HepG2 (cell line): ENCODE measurements at regions not wholly inside any gene's neighbourhood (a gene's known extent, or its start where the extent isn't known, plus 50 kb on each side); places are given as distances from the start of the nearest gene placed in this dataset.

ENCODE experiments used
- ATAC-seq: fragments of 200-7000 bp; cut with Tn5 transposase; 3 replicates; pipeline ENCODE4 v1.9.1; 2020; ENCODE audit warnings: mild to moderate bottlenecking, moderate library complexity
- BruUV-seq: library from RNA; stranded (reverse); fragments of 400-500 nt; replicated peaks from 2 replicates; lab custom pipeline; 2021; lab: Mats Ljungman, UMichigan
- CTCF ChIA-PET: fragments of 300-600 bp; formaldehyde crosslinking; extraction: SDS; loops from one replicate; lab custom pipeline; 2021; ENCODE audit warnings: low total read pairs, inconsistent platforms, low intra/inter-chr PET ratio; lab: Yijun Ruan, JAX
- POLR2A ChIA-PET: fragments of 350-600 bp; sonication (Branson Sonifier 250); formaldehyde crosslinking; loops from one replicate; lab custom pipeline; 2020; ENCODE audit warnings: antibody characterized with exemption, inconsistent platforms; lab: Yijun Ruan, JAX
- DNase-seq: peaks from one replicate; pipeline ENCODE4 v3.0.0-alpha.2; 2015; ENCODE audit warnings: low spot score
- FAIRE-seq: peaks from 3 replicates; lab custom pipeline; 2011; peaks lifted over from hg19 to GRCh38; lab: Jason Lieb, UNC
- H2AFZ ChIP-seq: one replicate; pipeline ENCODE4 v1.6.1; 2011; ENCODE audit warnings: low read length, inconsistent platforms
- H3K27ac ChIP-seq: fragments of 300-600 bp; 3 replicates; pipeline ENCODE4 v1.8.0; 2011; ENCODE audit warnings: mixed run types, mild to moderate bottlenecking, mixed read lengths, low read length, inconsistent platforms; ENCODE audit not compliant: insufficient read depth; ENCODE audit errors: extremely low read length
- H3K27me3 ChIP-seq, 2 experiments: fragments of 200-600 bp in 1 of 2; 2 replicates in 1 of 2; 3 replicates in 1 of 2; pipeline versions ENCODE4 v1.6.0 to v1.8.0; 2011; ENCODE audit warnings: low read length in 2 of 2, mild to moderate bottlenecking in 2 of 2, moderate library complexity in 2 of 2, inconsistent platforms in 1 of 2; ENCODE audit not compliant: insufficient read depth in 2 of 2, control insufficient read depth in 1 of 2
- H3K36me3 ChIP-seq, 2 experiments: fragments of 200-600 bp in 1 of 2; replicated peaks in 1 of 2; 2 replicates in 1 of 2; 3 replicates in 1 of 2; pipeline versions ENCODE4 v1.5.1 to v1.8.0; 2011; ENCODE audit warnings: low read length in 2 of 2, inconsistent platforms in 1 of 2; ENCODE audit not compliant: insufficient read depth in 2 of 2, control insufficient read depth in 1 of 2
- H3K4me1 ChIP-seq: 2 replicates; pipeline ENCODE4 v1.5.1; 2012; ENCODE audit warnings: low read length, inconsistent platforms; ENCODE audit not compliant: insufficient read depth
- H3K4me2 ChIP-seq: 2 replicates; pipeline ENCODE4 v1.6.0; 2011; ENCODE audit warnings: low read depth, low read length, inconsistent platforms
- H3K4me3 ChIP-seq, 3 experiments: fragments of 200-600 bp in 1 of 3; sonication (generic), shearing (Covaris generic) in 1 of 3; replicated peaks in 1 of 3; 2 replicates each; pipeline ENCODE4 v1.5.1; 2011 to 2016; ENCODE audit warnings: low read length in 3 of 3, inconsistent platforms in 2 of 3, low read depth in 2 of 3, mild to moderate bottlenecking in 2 of 3, control low read depth in 1 of 3, mixed read lengths in 1 of 3; ENCODE audit not compliant: insufficient read depth in 1 of 3
- H3K79me2 ChIP-seq: one replicate; pipeline ENCODE4 v1.6.1; 2011; ENCODE audit warnings: low read length, inconsistent platforms; ENCODE audit not compliant: insufficient read depth
- H3K9ac ChIP-seq: 2 replicates; pipeline ENCODE4 v1.6.0; 2011; ENCODE audit warnings: mild to moderate bottlenecking, low read depth, low read length, inconsistent platforms; ENCODE audit not compliant: insufficient read depth
- H3K9me3 ChIP-seq: 2 replicates; pipeline ENCODE4 v1.5.1; 2012; ENCODE audit warnings: mild to moderate bottlenecking, low read length
- H4K20me1 ChIP-seq: 2 replicates; pipeline ENCODE4 v1.6.0; 2011; ENCODE audit warnings: inconsistent platforms, mild to moderate bottlenecking, low read length, moderate library complexity; ENCODE audit not compliant: insufficient read depth
- AKAP8 ChIP-seq: sonication (generic); formaldehyde crosslinking; IDR thresholded peaks from 2 replicates; pipeline ENCODE4 v1.5.1; 2020; ENCODE audit warnings: mild to moderate bottlenecking, missing genetic modification reagents
- BHLHE40 ChIP-seq: IDR thresholded peaks from 2 replicates; pipeline ENCODE4 v1.6.1; 2011; ENCODE audit warnings: low read length, improper control_type of control experiment
- HDAC1 ChIP-seq: sonication (generic); formaldehyde crosslinking; IDR thresholded peaks from 2 replicates; pipeline ENCODE4 v1.5.1; 2020; ENCODE audit warnings: mild to moderate bottlenecking, missing genetic modification reagents
- IRF2 ChIP-seq: IDR thresholded peaks from 2 replicates; pipeline ENCODE4 v1.6.1; 2018; ENCODE audit warnings: missing genetic modification reagents, missing compliant biosample characterization
- KDM3A ChIP-seq: IDR thresholded peaks from 2 replicates; pipeline ENCODE4 v1.6.1; 2018; ENCODE audit warnings: low read depth, missing compliant biosample characterization
- STAT5B ChIP-seq: sonication (generic); formaldehyde crosslinking; IDR thresholded peaks from 2 replicates; pipeline ENCODE4 v1.4.0; 2020; ENCODE audit warnings: missing genetic modification reagents
- ZNF280D ChIP-seq: sonication (generic); formaldehyde crosslinking; IDR thresholded peaks from 2 replicates; pipeline ENCODE4 v1.5.1; 2020; ENCODE audit warnings: mild to moderate bottlenecking, missing genetic modification reagents
- ZNF337 ChIP-seq: sonication (generic); formaldehyde crosslinking; IDR thresholded peaks from 2 replicates; pipeline ENCODE4 v1.5.1; 2020; ENCODE audit warnings: missing genetic modification reagents, low read depth, mild to moderate bottlenecking, borderline replicate concordance
- ZNF451 ChIP-seq: sonication (generic); formaldehyde crosslinking; IDR thresholded peaks from 2 replicates; pipeline ENCODE4 v1.5.0; 2020; ENCODE audit warnings: mild to moderate bottlenecking, missing genetic modification reagents
- WGBS: methylation state at CpG from one replicate; pipeline ENCODE4 v1.1.6; 2017; ENCODE audit warnings: low lambda C conversion rate; 5-methylcytosine and 5-hydroxymethylcytosine counted together
- in situ Hi-C: cut with HindIII; loops from 2 replicates; pipeline ENCODE4 v1.10.0; 2017; ENCODE audit warnings: low pct_unique_long_range_greater_than_20kb; ENCODE audit not compliant: extremely low pct_ligation_motif_present
- intact Hi-C: fragments of 100-400 bp; cut with micrococcal nuclease; formaldehyde crosslinking; loops from one replicate; pipeline ENCODE4 v1.10.0; 2022; ENCODE audit not compliant: unreplicated experiment

- POLR2A ChIA-PET, result no interaction called here
- ATAC-seq, result no peak
Observed at GRCh38 chr6:66096679-66097078, 389.7 kb upstream of the EYS start.

More at GRCh38 chr6:66096679-66097078, 389.7 kb upstream of the EYS start:
- Histone ChIP-seq H3K4me3 (no peak overlapping the region), H3K4me1 (no peaks in the 10 kb centered on the region), H3K9me3 (peaks cover 13% of the 10 kb centered on the region), H4K20me1 (no peaks in the 10 kb centered on the region), H3K27ac (no peak overlapping the region), H3K9ac (no peak overlapping the region), H3K4me2 (no peak overlapping the region), H3K79me2 (no peaks in the 10 kb centered on the region), H3K27me3 (no peaks in the 10 kb centered on the region), H2AFZ (no peak overlapping the region), H3K36me3 (no peaks in the 10 kb centered on the region)
- intact Hi-C loops, result no loop called here
- CTCF ChIA-PET, result no interaction called here
- no TSS peak for BruUV-seq
- TF ChIP-seq ZNF280D (CRISPR knock-in tag) (no peak), ZNF337 (CRISPR knock-in tag) (no peak), HDAC1 (CRISPR knock-in tag) (no peak), BHLHE40 (no peak), STAT5B (no peak), IRF2 (CRISPR knock-in tag) (no peak), KDM3A (CRISPR knock-in tag) (no peak), AKAP8 (no peak), ZNF451 (CRISPR knock-in tag) (no peak)
- FAIRE-seq, result no peak
- in situ Hi-C loops, result no loop called here
- WGBS, result 50% methylated on average over 14 of the region's 26 CpGs
- no peak for DNase-seq
